Type B pancreatic cell (in vitro differentiated cells): ENCODE measurements at regions not wholly inside any gene's neighbourhood (a gene's known extent, or its start where the extent isn't known, plus 50 kb on each side); places are given as distances from the start of the nearest gene placed in this dataset.

Experiments
- DNase-seq: peaks from one replicate; pipeline ENCODE4 v3.0.0; 2021; ENCODE audit warnings: mixed read lengths; ENCODE audit not compliant: unreplicated experiment; ENCODE audit errors: extremely low spot score
- H3K27ac Mint-ChIP-seq: 2 replicates; pipeline ENCODE4 v1.8.0; 2021; ENCODE audit warnings: mild to moderate bottlenecking, mixed read lengths
- H3K27me3 Mint-ChIP-seq: 2 replicates; pipeline ENCODE4 v1.8.0; 2021; ENCODE audit warnings: mixed read lengths
- H3K36me3 Mint-ChIP-seq: 2 replicates; pipeline ENCODE4 v1.8.0; 2021; ENCODE audit warnings: mixed read lengths
- H3K4me1 Mint-ChIP-seq: one replicate; pipeline ENCODE4 v1.8.0; 2021; ENCODE audit warnings: mixed read lengths; ENCODE audit not compliant: unreplicated experiment
- H3K4me3 Mint-ChIP-seq: 2 replicates; pipeline ENCODE4 v1.8.0; 2021; ENCODE audit warnings: mild to moderate bottlenecking, mixed read lengths
- H3K9me3 Mint-ChIP-seq: 2 replicates; pipeline ENCODE4 v1.8.0; 2021; ENCODE audit warnings: mixed read lengths
- CTCF ChIP-seq: fragments of 200-600 bp; sonication (generic); conservative IDR thresholded peaks from 2 replicates; pipeline ENCODE4 v1.5.0; 2021; ENCODE audit warnings: antibody characterized with exemption, mild to moderate bottlenecking

- no peak for DNase-seq
- peaks cover 6% of the 10 kb centered on the region for H3K36me3 Mint-ChIP-seq
- no peak overlapping the region for H3K27ac Mint-ChIP-seq
- no peak for TF ChIP-seq CTCF
- no peaks in the 10 kb centered on the region for H3K4me1 Mint-ChIP-seq
- H3K9me3 Mint-ChIP-seq = peaks cover 14% of the 10 kb centered on the region
- H3K27me3 Mint-ChIP-seq = no peaks in the 10 kb centered on the region
- H3K4me3 Mint-ChIP-seq = no peak overlapping the region
Measured at GRCh38 chr6:92848459-92848858, 570.9 kb downstream of the EPHA7 start.

- Mint-ChIP-seq H3K9me3 (peaks cover 14% of the 10 kb centered on the region), H3K27ac (no peak overlapping the region), H3K4me3 (no peak overlapping the region), H3K36me3 (peaks cover 6% of the 10 kb centered on the region), H3K27me3 (no peaks in the 10 kb centered on the region), H3K4me1 (no peaks in the 10 kb centered on the region)
- DNase-seq = no peak
- TF ChIP-seq CTCF = no peak
Measured at GRCh38 chr6:92847988-92848387, 571.4 kb downstream of the EPHA7 start.

GRCh38 chr6:92840246-92840930, 579.0 kb downstream of the EPHA7 start:
- no peak for TF ChIP-seq CTCF
- Mint-ChIP-seq H3K4me1 (no peaks in the 10 kb centered on the region), H3K4me3 (no peak overlapping the region), H3K36me3 (no peaks in the 10 kb centered on the region), H3K9me3 (no peaks in the 10 kb centered on the region), H3K27me3 (no peaks in the 10 kb centered on the region), H3K27ac (no peak overlapping the region)
- no peak for DNase-seq

- peaks cover 14% of the 10 kb centered on the region for H3K9me3 Mint-ChIP-seq
- H3K27me3 Mint-ChIP-seq = no peaks in the 10 kb centered on the region
- TF ChIP-seq CTCF = no peak
- no peaks in the 10 kb centered on the region for H3K4me1 Mint-ChIP-seq
- H3K36me3 Mint-ChIP-seq = no peaks in the 10 kb centered on the region
- no peak for DNase-seq
- H3K4me3 Mint-ChIP-seq = no peak overlapping the region
- no peak overlapping the region for H3K27ac Mint-ChIP-seq
Measured at GRCh38 chr6:92828788-92829187, 590.6 kb downstream of the EPHA7 start.

GRCh38 chr6:92827104-92827503, 592.3 kb downstream of the EPHA7 start:
- no peak for DNase-seq
- Mint-ChIP-seq H3K27me3 (no peaks in the 10 kb centered on the region), H3K4me1 (no peaks in the 10 kb centered on the region), H3K36me3 (no peaks in the 10 kb centered on the region), H3K9me3 (peaks cover 14% of the 10 kb centered on the region), H3K4me3 (no peak overlapping the region), H3K27ac (no peak overlapping the region)
- TF ChIP-seq CTCF = no peak

- Mint-ChIP-seq H3K36me3 (no peaks in the 10 kb centered on the region), H3K4me1 (no peaks in the 10 kb centered on the region), H3K27ac (no peak overlapping the region), H3K27me3 (no peaks in the 10 kb centered on the region), H3K9me3 (peaks cover 14% of the 10 kb centered on the region), H3K4me3 (no peak overlapping the region)
- no peak for DNase-seq
- TF ChIP-seq CTCF = no peak
Measured at GRCh38 chr6:92826633-92827032, 592.7 kb downstream of the EPHA7 start.
